H9 (cell line): ENCODE measurements at regions not wholly inside any gene's neighbourhood (a gene's known extent, or its start where the extent isn't known, plus 50 kb on each side); places are given as distances from the start of the nearest gene placed in this dataset.

Experiments
- DNase-seq: peaks from one replicate; pipeline ENCODE4 v3.0.0-alpha.2; 2017
- H2AFZ ChIP-seq: one replicate; pipeline ENCODE4 v1.6.1; 2013; ENCODE audit warnings: mild to moderate bottlenecking, low read length, control low read depth, moderate library complexity
- H2AK5ac ChIP-seq: 2 replicates; pipeline ENCODE4 v1.6.1; 2013; ENCODE audit warnings: low read length, control low read depth, mixed read lengths; ENCODE audit not compliant: insufficient read length
- H2BK120ac ChIP-seq: one replicate; pipeline ENCODE4 v1.6.1; 2013; ENCODE audit warnings: low read depth, mild to moderate bottlenecking, low read length, control low read depth, inconsistent platforms; ENCODE audit not compliant: poor library complexity, severe bottlenecking
- H2BK12ac ChIP-seq: 2 replicates; pipeline ENCODE4 v1.6.1; 2013; ENCODE audit warnings: low read length, control low read depth, mixed read lengths, low read depth; ENCODE audit not compliant: insufficient read length
- H2BK15ac ChIP-seq: 2 replicates; pipeline ENCODE4 v1.6.1; 2013; ENCODE audit warnings: low read depth, low read length, control low read depth
- H2BK20ac ChIP-seq: one replicate; pipeline ENCODE4 v1.6.1; 2013; ENCODE audit warnings: low read depth, mild to moderate bottlenecking, low read length, control low read depth, inconsistent platforms; ENCODE audit not compliant: poor library complexity, severe bottlenecking
- H2BK5ac ChIP-seq: 2 replicates; pipeline ENCODE4 v1.6.1; 2013; ENCODE audit warnings: low read length, control low read depth, mixed read lengths; ENCODE audit not compliant: insufficient read length
- H3K14ac ChIP-seq: 2 replicates; pipeline ENCODE4 v1.6.1; 2013; ENCODE audit warnings: low read length, control low read depth; ENCODE audit not compliant: insufficient read depth
- H3K18ac ChIP-seq: 2 replicates; pipeline ENCODE4 v1.6.1; 2013; ENCODE audit warnings: low read depth, mild to moderate bottlenecking, mixed read lengths, low read length, control low read depth; ENCODE audit not compliant: insufficient read length
- H3K23ac ChIP-seq: 2 replicates; pipeline ENCODE4 v1.6.1; 2013; ENCODE audit warnings: low read length, control low read depth, mixed read lengths, low read depth; ENCODE audit not compliant: insufficient read length
- H3K23me2 ChIP-seq: 2 replicates; pipeline ENCODE4 v1.6.1; 2013; ENCODE audit warnings: low read depth, mild to moderate bottlenecking, mixed read lengths, low read length, control low read depth; ENCODE audit not compliant: insufficient read length, poor library complexity, severe bottlenecking
- H3K27ac ChIP-seq: 2 replicates; pipeline ENCODE4 v1.5.1; 2013; ENCODE audit warnings: low read length, control low read depth, mixed read lengths, low read depth; ENCODE audit not compliant: insufficient read length
- H3K27me3 ChIP-seq: 2 replicates; pipeline ENCODE4 v1.6.1; 2013; ENCODE audit warnings: low read length, control low read depth, inconsistent platforms; ENCODE audit not compliant: insufficient read depth
- H3K4ac ChIP-seq: 2 replicates; pipeline ENCODE4 v1.6.1; 2013; ENCODE audit warnings: low read depth, mild to moderate bottlenecking, control low read depth, inconsistent platforms, low read length, moderate library complexity
- H3K4me1 ChIP-seq: 2 replicates; pipeline ENCODE4 v1.6.1; 2013; ENCODE audit warnings: low read length, control low read depth, inconsistent platforms; ENCODE audit not compliant: insufficient read depth
- H3K4me2 ChIP-seq: 2 replicates; pipeline ENCODE4 v1.6.1; 2013; ENCODE audit warnings: low read length, control low read depth, mixed read lengths; ENCODE audit not compliant: insufficient read length, insufficient read depth
- H3K56ac ChIP-seq: 2 replicates; pipeline ENCODE4 v1.6.1; 2013; ENCODE audit warnings: low read depth, mild to moderate bottlenecking, mixed read lengths, low read length, control low read depth; ENCODE audit not compliant: insufficient read length
- H3K79me1 ChIP-seq: 2 replicates; pipeline ENCODE4 v1.6.1; 2013; ENCODE audit warnings: low read depth, mild to moderate bottlenecking, moderate library complexity, low read length, control low read depth, inconsistent platforms; ENCODE audit not compliant: insufficient read depth, poor library complexity, severe bottlenecking
- H3K79me2 ChIP-seq: 2 replicates; pipeline ENCODE4 v1.6.1; 2013; ENCODE audit warnings: low read length, control low read depth, inconsistent platforms; ENCODE audit not compliant: insufficient read depth
- H3K9ac ChIP-seq: 2 replicates; pipeline ENCODE4 v1.6.1; 2013; ENCODE audit warnings: low read length, control low read depth, mixed read lengths; ENCODE audit not compliant: insufficient read length; ENCODE audit errors: extremely low read depth
- H3K9me3 ChIP-seq: one replicate; pipeline ENCODE4 v1.6.1; 2013; ENCODE audit warnings: low read depth, low read length, inconsistent platforms; ENCODE audit not compliant: control insufficient read depth
- H3T11ph ChIP-seq: one replicate; pipeline ENCODE4 v1.6.1; 2013; ENCODE audit warnings: mild to moderate bottlenecking, low read length, control low read depth, inconsistent platforms
- H4K20me1 ChIP-seq: one replicate; pipeline ENCODE4 v1.6.1; 2013; ENCODE audit not compliant: control insufficient read depth, insufficient read length, insufficient read depth
- H4K5ac ChIP-seq: 2 replicates; pipeline ENCODE4 v1.6.1; 2013; ENCODE audit warnings: low read depth, mild to moderate bottlenecking, mixed read lengths, low read length, control low read depth; ENCODE audit not compliant: insufficient read length
- H4K8ac ChIP-seq: replicated peaks from 2 replicates; pipeline ENCODE4 v1.6.1; 2013; ENCODE audit warnings: low read length, control low read depth, mixed read lengths, low read depth; ENCODE audit not compliant: insufficient read length
- H4K91ac ChIP-seq: 2 replicates; pipeline ENCODE4 v1.6.1; 2013; ENCODE audit warnings: low read depth, mild to moderate bottlenecking, moderate library complexity, mixed read lengths, low read length, control low read depth; ENCODE audit not compliant: insufficient read length
- H3K27ac Mint-ChIP-seq, 3 experiments: 2 replicates in 2 of 3; 3 replicates in 1 of 3; pipeline ENCODE4 v1.8.0; 2020 to 2021; ENCODE audit warnings: mixed read lengths in 3 of 3, mild to moderate bottlenecking in 1 of 3, moderate library complexity in 1 of 3
- H3K27me3 Mint-ChIP-seq: 2 replicates; pipeline ENCODE4 v1.8.0; 2021; ENCODE audit warnings: low read depth, mild to moderate bottlenecking, moderate library complexity, mixed read lengths
- H3K36me3 Mint-ChIP-seq, 3 experiments: 2 replicates in 2 of 3; 3 replicates in 1 of 3; pipeline ENCODE4 v1.8.0; 2020 to 2021; ENCODE audit warnings: low read depth in 3 of 3, mixed read lengths in 3 of 3; ENCODE audit not compliant: insufficient read depth in 1 of 3
- H3K4me1 Mint-ChIP-seq, 2 experiments: 2 replicates each; pipeline ENCODE4 v1.8.0; 2020; ENCODE audit warnings: mixed read lengths in 2 of 2
- H3K4me3 Mint-ChIP-seq, 2 experiments: 2 replicates in 1 of 2; 3 replicates in 1 of 2; pipeline ENCODE4 v1.8.0; 2020 to 2021; ENCODE audit warnings: mild to moderate bottlenecking in 2 of 2, mixed read lengths in 2 of 2, moderate library complexity in 1 of 2
- H3K9me3 Mint-ChIP-seq, 2 experiments: 2 replicates in 1 of 2; 3 replicates in 1 of 2; pipeline ENCODE4 v1.8.0; 2020; ENCODE audit warnings: mild to moderate bottlenecking in 2 of 2, mixed read lengths in 2 of 2, moderate library complexity in 1 of 2
- WGBS: extraction: QIAGEN DNeasy Blood & Tissue Kit; methylation state at CpG from one replicate; pipeline ENCODE4 v1.1.7; 2013; ENCODE audit warnings: missing lambda C conversion rate, low lambda C conversion rate, mixed read lengths; ENCODE audit not compliant: insufficient read length; ENCODE audit errors: extremely low coverage; 5-methylcytosine and 5-hydroxymethylcytosine counted together
- TF ChIP-seq, protein P1 (sequence below): fragments of 200-600 bp; sonication (generic); conservative IDR thresholded peaks from 3 replicates; pipeline ENCODE4 v1.8.0; 2021; ENCODE audit warnings: antibody characterized with exemption, mild to moderate bottlenecking

DNA sequence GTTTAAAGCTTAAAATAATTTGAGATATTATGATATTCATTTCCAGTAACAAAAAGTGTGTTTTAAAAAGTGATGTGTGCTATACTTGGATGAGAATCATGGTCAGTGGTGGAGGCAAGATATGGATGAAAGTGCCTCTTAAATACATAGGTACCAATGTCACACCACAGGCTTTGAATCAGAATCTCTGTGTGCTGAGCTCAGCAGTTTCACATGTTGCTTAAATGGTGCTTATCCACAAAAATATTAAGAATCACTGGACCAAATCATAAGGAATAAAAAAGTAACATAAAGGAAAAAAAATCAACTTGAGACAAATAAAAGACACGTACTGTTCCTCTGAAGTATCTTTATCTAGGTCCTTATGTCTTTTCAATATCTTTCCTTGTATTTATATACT, 850.5 kb upstream of the POT1 start:
- H2BK5ac ChIP-seq = no peak overlapping the region
- Mint-ChIP-seq H3K9me3 (no peaks in the 10 kb centered on the region), H3K4me1 (no peaks in the 10 kb centered on the region), H3K27ac (no peak overlapping the region), H3K27me3 (no peaks in the 10 kb centered on the region), H3K36me3 (no peaks in the 10 kb centered on the region), H3K4me3 (no peak overlapping the region)
- DNase-seq = no peak
- no peak overlapping the region for H2BK20ac ChIP-seq
- H2BK12ac ChIP-seq = no peak overlapping the region
- H3T11ph ChIP-seq = no peak overlapping the region
- no peak overlapping the region for H3K18ac ChIP-seq
- H3K9me3 ChIP-seq = no peaks in the 10 kb centered on the region
- no CpG with 5 or more reads among the region's 1 CpG for WGBS
- H4K5ac ChIP-seq = no peak overlapping the region
- no peak overlapping the region for H2BK15ac ChIP-seq
- H3K23ac ChIP-seq = no peak overlapping the region
- H3K27me3 ChIP-seq = no peaks in the 10 kb centered on the region
- no peak overlapping the region for H3K14ac ChIP-seq
- TF ChIP-seq, protein P1, sequence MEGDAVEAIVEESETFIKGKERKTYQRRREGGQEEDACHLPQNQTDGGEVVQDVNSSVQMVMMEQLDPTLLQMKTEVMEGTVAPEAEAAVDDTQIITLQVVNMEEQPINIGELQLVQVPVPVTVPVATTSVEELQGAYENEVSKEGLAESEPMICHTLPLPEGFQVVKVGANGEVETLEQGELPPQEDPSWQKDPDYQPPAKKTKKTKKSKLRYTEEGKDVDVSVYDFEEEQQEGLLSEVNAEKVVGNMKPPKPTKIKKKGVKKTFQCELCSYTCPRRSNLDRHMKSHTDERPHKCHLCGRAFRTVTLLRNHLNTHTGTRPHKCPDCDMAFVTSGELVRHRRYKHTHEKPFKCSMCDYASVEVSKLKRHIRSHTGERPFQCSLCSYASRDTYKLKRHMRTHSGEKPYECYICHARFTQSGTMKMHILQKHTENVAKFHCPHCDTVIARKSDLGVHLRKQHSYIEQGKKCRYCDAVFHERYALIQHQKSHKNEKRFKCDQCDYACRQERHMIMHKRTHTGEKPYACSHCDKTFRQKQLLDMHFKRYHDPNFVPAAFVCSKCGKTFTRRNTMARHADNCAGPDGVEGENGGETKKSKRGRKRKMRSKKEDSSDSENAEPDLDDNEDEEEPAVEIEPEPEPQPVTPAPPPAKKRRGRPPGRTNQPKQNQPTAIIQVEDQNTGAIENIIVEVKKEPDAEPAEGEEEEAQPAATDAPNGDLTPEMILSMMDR = no peak
- no peak overlapping the region for H4K91ac ChIP-seq
- H3K4me2 ChIP-seq = no peak overlapping the region
- H3K4ac ChIP-seq = no peak overlapping the region
- H2AK5ac ChIP-seq = no peak overlapping the region
- no peak overlapping the region for H4K8ac ChIP-seq
- no peak overlapping the region for H3K9ac ChIP-seq
- no peaks in the 10 kb centered on the region for H3K23me2 ChIP-seq
- no peaks in the 10 kb centered on the region for H3K79me1 ChIP-seq
- H3K4me1 ChIP-seq = no peaks in the 10 kb centered on the region
- H3K27ac ChIP-seq = no peak overlapping the region
- no peaks in the 10 kb centered on the region for H3K79me2 ChIP-seq
- no peaks in the 10 kb centered on the region for H4K20me1 ChIP-seq
- H2BK120ac ChIP-seq = no peak overlapping the region
- H2AFZ ChIP-seq = no peak overlapping the region
- no peak overlapping the region for H3K56ac ChIP-seq
